Superior temporal gyrus (tissue), 1 donor: ENCODE measurements at regions not wholly inside any gene's neighbourhood (a gene's known extent, or its start where the extent isn't known, plus 50 kb on each side); places are given as distances from the start of the nearest gene placed in this dataset.

Source experiments
- DNase-seq: peaks from one replicate; pipeline ENCODE4 v3.0.0-alpha.2; 2016; ENCODE audit errors: extremely low spot score

DNA sequence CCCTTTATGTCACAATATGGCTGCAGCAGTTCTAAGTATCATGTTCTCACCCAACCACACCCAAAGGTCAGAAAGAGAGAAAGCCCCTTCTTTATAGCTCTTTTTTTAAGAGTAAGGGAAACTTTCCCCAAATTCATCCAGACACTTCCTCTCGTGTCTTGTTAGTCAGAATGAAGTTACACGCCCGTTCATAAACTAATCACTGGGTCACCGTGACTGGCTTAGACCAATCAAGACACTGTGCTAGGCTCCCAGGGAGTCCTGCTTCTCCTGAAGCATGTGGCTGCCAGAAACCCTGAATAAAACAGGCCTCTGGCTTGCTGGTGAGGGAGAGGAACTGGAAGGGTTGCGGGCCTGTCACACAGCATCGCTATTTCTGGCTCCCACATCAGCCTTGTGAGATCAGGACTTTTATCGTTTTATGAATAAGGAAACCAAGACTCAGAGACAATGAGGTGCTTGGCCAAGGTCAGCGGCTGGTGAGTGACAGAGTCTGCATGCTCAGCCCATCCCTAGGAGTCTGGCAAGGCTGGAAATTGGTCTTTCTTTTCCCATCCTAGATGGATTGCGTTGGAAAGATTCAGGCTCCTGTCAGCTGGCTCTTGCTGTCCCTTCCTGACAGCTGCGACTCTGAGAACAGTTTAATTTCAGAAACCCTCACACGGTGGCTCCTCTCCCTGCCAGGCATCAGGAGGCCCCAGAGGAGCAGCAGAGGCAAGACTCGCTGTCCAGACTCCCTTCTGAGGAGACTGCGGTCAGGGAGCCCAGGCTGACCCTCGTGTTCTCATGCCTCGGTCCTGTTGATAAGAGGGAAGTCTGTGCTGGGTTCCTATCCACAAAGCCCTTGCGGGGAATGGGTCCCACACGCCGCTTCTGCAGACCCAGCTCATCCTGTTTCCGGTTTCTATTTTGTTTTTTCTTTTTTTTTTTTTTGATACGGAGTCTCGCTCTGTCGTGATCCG, 104.5 kb upstream of the TAF1B start:
- DNase-seq: no peak

- DNase-seq: no peak
Observed at GRCh38 chr2:9739531-9739964, 103.7 kb upstream of the TAF1B start.

- no peak for DNase-seq
Observed at GRCh38 chr2:9740382-9741073, 102.7 kb upstream of the TAF1B start.

GRCh38 chr2:9741110-9741509, 102.2 kb upstream of the TAF1B start:
- no peak for DNase-seq

DNA sequence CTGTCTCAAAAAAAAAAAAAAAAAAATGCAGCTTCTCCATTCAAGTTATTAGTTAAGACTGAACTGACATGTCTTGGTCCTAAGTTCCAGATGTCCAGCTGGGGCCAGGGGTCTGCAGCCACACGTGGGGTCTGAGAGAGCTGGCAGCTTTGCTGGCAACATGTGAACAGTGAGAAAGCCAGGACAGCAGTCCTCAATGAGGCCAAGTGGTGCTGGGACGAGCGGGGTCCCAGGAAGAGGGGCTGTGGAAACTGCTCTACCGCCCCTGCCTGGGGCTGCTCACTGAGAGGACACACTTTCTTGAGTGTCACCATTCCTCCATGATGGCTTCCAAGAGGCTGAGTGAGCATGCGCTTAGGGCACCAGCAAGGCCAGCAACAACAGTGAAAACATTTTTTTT, 100.7 kb upstream of the TAF1B start:
- no peak for DNase-seq

DNA sequence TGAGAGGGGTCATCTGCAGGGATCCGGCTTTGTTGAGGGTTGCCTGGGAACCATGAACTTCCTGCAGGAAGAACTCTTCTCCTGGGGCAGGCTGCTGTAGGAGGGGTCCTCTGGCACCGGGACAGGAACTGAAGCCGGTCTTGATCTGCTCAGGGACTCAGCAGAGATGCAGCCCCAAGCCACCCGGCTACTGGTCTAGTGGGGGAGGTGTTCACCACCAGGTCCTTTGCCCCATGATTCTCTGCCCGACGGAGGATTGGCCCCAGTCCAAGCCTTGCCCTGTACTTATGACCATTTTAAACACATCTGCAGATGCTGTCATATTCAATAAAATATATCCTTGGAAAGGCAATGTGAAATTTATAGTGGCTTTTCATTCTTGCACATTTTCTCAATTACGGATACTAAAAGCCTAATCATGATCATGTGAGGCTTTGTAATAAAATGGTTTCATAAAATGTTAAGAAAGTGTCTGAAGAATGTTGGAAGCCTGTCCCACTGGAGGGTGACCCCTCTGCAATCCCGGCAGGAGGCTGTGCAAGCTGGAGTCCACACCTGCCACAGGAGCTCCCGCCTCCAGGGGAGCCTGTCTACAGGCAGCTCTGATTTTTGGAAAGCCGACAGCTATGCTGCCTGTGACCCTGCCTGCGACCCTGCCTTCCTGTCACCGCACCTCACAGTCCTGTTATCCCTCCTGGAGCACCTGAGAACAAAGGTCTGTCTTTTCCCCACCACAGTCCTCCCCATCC, 98.8 kb upstream of the TAF1B start:
- no peak for DNase-seq

DNA sequence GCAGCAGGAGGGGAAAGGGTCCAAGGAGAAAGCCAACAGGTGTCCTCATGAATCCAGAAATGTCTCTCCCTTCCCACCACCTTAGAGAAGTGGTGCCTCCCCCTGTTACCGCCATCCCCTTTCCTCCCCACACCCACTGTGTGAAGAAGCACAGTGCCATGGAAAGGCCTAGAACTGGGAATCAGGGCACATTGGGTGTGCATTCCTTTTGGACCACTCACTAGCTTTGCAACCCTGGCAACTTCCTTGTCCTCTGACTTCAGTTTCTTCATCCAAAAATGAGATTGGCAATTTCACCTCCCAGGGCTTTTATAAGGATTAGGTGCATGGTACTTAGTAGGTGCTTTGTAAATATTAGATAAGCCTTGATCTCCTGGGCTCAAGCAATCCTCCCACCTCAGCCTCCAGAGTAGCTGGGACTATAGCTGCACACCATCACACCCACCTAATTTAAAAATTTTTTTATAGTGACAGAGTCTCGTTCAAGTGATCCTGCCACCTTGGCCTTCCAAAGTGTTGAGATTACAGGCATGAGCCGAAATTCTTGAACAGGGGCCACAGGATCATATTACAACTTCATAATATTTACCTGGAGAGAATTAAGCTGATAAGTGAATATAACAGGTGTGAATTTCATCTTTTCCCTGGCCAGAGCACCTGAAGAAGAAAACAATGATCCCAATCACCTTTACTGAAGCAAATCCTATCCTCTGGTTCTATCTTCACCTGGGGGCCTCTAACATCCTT, 97.9 kb upstream of the TAF1B start:
- DNase-seq: no peak

GRCh38 chr2:9747396-9747795, 95.9 kb upstream of the TAF1B start:
- DNase-seq: no peak

- DNase-seq: no peak
Observed at GRCh38 chr2:9748577-9748976, 94.7 kb upstream of the TAF1B start.

DNA sequence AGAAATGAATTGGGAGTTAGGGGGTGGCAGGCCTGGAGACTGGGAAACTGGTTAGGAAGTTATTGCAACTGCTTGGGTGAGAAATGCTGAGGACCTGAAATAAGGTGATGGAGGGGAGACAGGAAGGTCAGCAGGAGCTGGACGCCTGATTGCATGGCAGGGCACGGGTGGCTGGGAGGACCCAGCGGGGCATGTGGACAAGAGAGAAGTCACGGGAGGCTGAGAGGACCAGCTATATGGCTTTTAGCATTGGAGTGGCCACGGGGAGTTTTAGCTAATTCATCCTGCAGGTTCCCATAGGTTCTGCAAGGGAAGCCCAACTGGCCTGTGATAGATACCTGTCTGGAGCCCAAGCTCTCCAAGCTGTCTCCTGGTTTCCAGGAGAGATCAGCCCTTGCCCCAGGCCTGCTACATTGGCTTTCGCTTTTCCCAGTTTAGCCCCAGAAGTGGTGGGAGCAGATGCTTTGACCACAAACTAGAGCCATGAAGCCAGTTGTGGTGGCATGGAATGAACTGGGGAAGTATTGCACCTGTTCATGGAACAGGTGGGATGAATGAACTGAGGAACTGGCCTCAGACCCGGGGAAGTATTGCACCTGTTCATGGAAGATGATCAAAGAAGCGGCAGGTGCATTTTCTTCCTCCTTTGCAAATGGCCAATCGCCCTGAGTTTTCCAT, 93.6 kb upstream of the TAF1B start:
- no peak for DNase-seq

DNA sequence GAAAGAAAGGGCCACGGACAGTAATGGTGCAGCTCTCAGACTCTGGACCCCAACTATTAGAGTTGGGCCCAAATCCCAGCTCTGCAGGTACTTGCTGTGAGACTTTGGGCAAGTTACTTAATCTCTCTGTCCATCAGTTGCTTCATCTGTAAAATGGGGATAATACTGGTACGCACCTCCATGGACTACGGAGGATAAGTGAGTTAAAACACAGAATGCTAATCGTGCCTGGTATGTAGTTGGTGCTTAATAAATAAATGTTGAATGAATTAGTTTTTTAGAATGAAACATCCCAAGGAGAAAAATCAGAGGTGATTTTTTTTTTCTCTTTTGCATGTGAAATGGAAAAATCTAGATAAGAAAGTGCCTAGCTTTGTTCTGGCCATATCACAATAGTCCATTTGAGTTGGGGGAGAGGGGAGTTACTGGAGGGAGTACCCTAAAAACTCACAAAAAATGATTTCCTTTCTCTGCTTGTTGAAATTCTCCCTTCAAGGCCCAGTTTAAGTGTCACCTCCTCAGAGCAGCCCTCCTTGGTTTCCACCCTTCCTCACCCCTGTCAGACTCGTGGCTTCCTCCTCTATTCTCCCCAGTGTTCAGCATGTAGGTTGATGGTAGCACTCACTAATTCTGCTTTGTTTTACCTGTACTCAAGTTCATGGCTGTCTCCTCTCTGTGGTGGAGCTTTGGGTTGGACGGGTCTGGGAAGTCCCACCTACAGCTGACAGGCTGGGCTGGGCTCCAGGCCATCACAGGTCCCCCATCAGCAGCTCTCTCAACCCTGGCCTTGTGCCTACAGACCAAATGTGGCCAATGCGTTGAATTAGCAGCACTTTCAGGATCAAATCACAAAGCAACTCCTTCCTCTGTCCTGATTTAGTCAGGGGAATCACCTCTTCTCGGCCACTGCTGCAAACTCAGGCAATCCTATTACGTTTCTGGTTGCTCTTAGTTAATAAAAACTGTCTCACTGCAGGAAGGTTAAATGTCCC, 92.8 kb upstream of the TAF1B start:
- DNase-seq: no peak

DNA sequence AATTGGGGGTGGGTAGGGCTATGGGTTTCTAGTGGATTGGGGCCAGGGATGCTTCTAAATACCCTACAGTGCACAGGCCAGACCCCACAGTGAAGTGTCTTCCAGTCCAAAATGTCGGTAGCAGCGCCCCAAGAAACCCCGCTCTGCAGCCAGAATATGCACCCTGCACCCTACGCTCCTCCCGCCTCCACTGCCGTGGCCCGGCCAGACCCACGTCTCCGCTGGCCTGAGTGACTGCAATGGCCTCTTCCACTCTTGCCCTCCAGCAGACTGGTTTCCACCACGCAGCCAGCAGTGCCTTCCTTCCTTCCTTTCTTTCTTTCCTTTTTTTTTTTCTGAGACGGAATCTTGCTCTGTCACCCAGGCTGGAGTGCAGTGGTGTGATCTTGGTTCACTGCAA, 91.4 kb upstream of the TAF1B start:
- DNase-seq: no peak

DNA sequence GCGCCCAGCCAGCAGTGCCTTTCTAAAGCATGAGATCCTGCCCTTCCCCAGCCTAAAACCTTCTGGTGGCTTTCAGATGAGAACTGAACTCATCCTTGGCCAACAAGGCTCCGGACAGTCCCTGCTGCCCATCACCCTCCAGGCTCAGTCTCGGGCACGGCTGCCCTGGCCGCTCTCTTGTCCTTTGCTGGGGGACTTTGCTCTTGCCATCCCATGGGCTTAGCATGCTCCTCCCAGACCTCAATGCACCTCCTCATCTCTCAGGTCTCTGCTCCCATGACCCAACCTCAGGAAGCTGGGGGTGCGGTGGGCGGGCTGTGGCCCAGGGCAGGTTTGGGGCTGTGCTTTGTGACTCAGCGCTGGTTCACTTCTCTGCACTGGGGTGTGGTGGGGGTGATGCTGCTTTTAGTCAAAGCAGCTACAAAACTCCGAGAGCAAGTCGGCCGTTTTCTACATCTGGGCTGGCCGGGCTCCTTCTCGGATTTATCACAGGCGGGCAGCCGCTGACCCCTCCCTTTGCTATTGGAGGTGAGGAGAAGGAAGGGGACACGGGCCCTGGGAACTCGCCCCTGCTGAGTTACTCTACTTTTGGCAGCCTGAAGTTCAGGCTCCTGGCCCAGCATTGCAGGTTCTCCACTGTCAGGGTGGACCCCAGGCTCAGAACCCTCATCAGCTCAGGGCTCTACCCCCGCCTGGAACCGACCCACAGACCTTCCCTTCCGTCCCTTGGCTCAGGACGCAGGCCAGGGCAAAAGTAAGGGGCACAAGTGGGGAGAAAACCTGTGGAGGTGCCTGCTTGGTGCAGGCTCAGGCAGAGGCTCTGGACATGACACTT, 90.6 kb upstream of the TAF1B start:
- no peak for DNase-seq

GRCh38 chr2:9753276-9753600, 90.0 kb upstream of the TAF1B start:
- no peak for DNase-seq

GRCh38 chr2:9753665-9754531, 89.4 kb upstream of the TAF1B start:
- DNase-seq: no peak

GRCh38 chr2:9754532-9754887, 88.8 kb upstream of the TAF1B start:
- no peak for DNase-seq

DNA sequence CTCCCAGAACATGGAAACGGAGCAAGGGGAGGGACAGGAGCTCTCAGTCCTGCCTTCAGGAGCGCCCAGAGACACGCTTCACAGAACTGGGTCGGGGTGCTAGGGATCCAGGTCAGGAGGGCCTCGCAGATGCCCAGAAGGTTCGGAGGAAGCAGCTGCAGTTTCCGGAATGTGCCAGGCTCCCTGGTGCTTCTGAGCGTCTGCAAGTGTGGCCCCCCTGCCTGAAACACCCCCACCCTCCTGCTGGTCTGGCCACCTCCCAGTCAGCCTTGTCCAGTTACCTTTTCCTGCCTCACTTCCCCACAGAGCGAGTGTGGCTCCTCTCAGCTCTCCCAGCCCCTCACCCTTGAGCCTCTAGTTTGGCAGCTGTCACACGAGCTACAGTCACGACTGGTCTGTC, 88.3 kb upstream of the TAF1B start:
- DNase-seq: no peak

GRCh38 chr2:9755638-9756037, 87.6 kb upstream of the TAF1B start:
- no peak for DNase-seq
